ENCODE measurements at regions not wholly inside any gene's neighbourhood (a gene's known extent, or its start where the extent isn't known, plus 50 kb on each side); places are given as distances from the start of the nearest gene placed in this dataset.
"Not testable (repeated sequence)": the region's sequence is repeated elsewhere in the genome, so short reads cannot be mapped to it uniquely, and the experiment has no call there.

DNA sequence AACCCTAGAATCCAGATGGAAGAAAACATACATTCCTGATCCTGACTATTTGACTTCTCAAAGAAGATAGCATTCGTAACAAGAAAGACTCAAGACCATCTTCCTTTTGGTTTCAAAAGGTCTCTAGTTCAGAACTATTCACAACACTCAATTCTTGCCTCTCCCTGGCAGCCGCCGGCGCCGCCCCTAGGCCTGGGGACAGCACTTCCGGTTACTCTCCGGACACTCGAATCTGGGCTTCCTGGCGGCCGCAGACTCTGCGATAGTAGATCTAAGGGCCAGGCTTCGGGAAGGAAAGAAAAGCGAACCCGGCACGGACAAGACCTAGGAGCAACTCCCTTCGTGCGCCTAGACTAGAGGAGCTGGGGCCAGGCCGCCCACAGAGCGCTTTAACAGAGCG is 107.8 kb upstream of the CCDC180 start:
- H2BK120ac ChIP-seq (replicated peaks; ENCODE audit: low read depth, low read length); H3K9ac ChIP-seq (replicated peaks in 1 of 4; ENCODE audit: extremely low read depth in 1 of 4, low read depth in 3 of 4, low read length in 3 of 4); POLR2A ChIA-PET (ENCODE audit: partially characterized antibody); H3K56ac ChIP-seq (replicated peaks; ENCODE audit: insufficient read length, low read depth, low read length); H2BK5ac ChIP-seq (ENCODE audit: low read depth, low read length); H4K8ac ChIP-seq (ENCODE audit: extremely low read depth, insufficient read depth, low read length); H3K79me1 ChIP-seq (ENCODE audit: low read depth, low read length); H3K4ac ChIP-seq (replicated peaks; ENCODE audit: insufficient read length, low read depth, low read length); H2BK12ac ChIP-seq (ENCODE audit: low read depth, low read length); H3K27ac ChIP-seq (ENCODE audit: low read depth, low read length); H3K27me3 ChIP-seq (replicated peaks in 1 of 4; ENCODE audit: control insufficient read depth in 3 of 4, extremely low read depth in 1 of 4, insufficient read depth in 3 of 4, low read length in 3 of 4); H2BK20ac ChIP-seq (ENCODE audit: low read length); H2AFZ ChIP-seq (ENCODE audit: low read length); H3K23me2 ChIP-seq (ENCODE audit: low read depth, low read length); H3K23ac ChIP-seq (ENCODE audit: insufficient read length); H3K14ac ChIP-seq (ENCODE audit: insufficient read length); H3K4me1 ChIP-seq (replicated peaks in 1 of 4; ENCODE audit: control insufficient read depth in 3 of 4, insufficient read depth in 4 of 4, low read length in 3 of 4); H2AK5ac ChIP-seq (ENCODE audit: low read depth, low read length); CTCF ChIA-PET (ENCODE audit: partially characterized antibody); H3K4me3 ChIP-seq (ENCODE audit: extremely low read depth in 1 of 4, insufficient read depth in 2 of 4, low read depth in 3 of 4, low read length in 4 of 4); H4K5ac ChIP-seq (ENCODE audit: insufficient read length, low read depth, low read length); H4K91ac ChIP-seq (replicated peaks; ENCODE audit: insufficient read length, low read length); H4K20me1 ChIP-seq (replicated peaks in 1 of 2; ENCODE audit: control insufficient read depth in 1 of 2, insufficient read depth in 2 of 2, low read length in 2 of 2); FAIRE-seq; H3K4me2 ChIP-seq (ENCODE audit: insufficient read depth in 1 of 2, low read depth in 2 of 2, low read length in 2 of 2); H2BK15ac ChIP-seq (ENCODE audit: low read length); H3K18ac ChIP-seq (ENCODE audit: extremely low read depth, low read length); DNase-seq (ENCODE audit: low read depth in 1 of 2, low spot score in 2 of 2): not testable (repeated sequence)
- WGBS, 2 experiments (ENCODE audit: extremely low coverage in 1 of 2, insufficient coverage in 1 of 2, insufficient read length in 1 of 2, insufficient replicate concordance in 2 of 2, low coverage in 1 of 2, low lambda C conversion rate in 2 of 2, missing lambda C conversion rate in 1 of 2), result 98% methylated on average over 7 of the region's 20 CpGs; no CpG with 5 or more reads in 1 of the 2 experiments
- Histone ChIP-seq H3K79me2 (ENCODE audit: control insufficient read depth in 1 of 2, insufficient read depth in 2 of 2, low read length in 2 of 2) (peaks cover 0 to 45% of the 10 kb centered on the region in 2 experiments; a peak in 2 of 4 replicates), H3K36me3 (ENCODE audit: control insufficient read depth in 2 of 4, insufficient read depth in 4 of 4, low read length in 3 of 4) (peaks cover 0 to 60% (median 27%) of the 10 kb centered on the region in 4 experiments; a peak in 7 of 8 replicates), H3K9me3 (ENCODE audit: insufficient read depth in 2 of 2, low read depth in 1 of 2, low read length in 1 of 2) (peaks cover 34 to 48% of the 10 kb centered on the region in 2 experiments)

DNA sequence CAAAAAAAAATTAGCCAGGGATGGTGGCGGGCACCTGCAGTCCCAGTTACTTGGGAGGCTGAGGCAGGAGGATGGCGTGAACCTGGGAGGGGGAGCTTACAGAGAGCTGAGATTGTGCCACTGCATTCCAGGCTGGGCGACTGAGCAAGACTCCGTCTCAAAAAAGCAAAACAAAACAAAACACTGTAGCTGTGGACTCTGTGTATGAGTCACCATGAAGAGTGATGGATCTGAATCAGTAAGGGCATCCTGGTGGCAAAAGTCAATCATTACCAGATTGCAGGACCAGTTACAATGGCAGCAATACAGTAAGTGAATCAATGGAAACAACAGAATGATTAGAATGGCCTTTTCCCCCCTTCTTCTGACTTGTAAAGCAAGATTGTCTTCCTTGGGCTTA is 113.7 kb upstream of the CCDC180 start:
- H4K8ac ChIP-seq (ENCODE audit: extremely low read depth, insufficient read depth, low read length); H3K56ac ChIP-seq (replicated peaks; ENCODE audit: insufficient read length, low read depth, low read length); H3K79me2 ChIP-seq (ENCODE audit: control insufficient read depth in 1 of 2, insufficient read depth in 2 of 2, low read length in 2 of 2); H4K20me1 ChIP-seq (replicated peaks in 1 of 2; ENCODE audit: control insufficient read depth in 1 of 2, insufficient read depth in 2 of 2, low read length in 2 of 2); CTCF ChIA-PET (ENCODE audit: partially characterized antibody); H3K18ac ChIP-seq (ENCODE audit: extremely low read depth, low read length); H4K91ac ChIP-seq (replicated peaks; ENCODE audit: insufficient read length, low read length); H2AK5ac ChIP-seq (ENCODE audit: low read depth, low read length); H3K14ac ChIP-seq (ENCODE audit: insufficient read length); FAIRE-seq; H2BK20ac ChIP-seq (ENCODE audit: low read length); H3K27me3 ChIP-seq (replicated peaks in 1 of 4; ENCODE audit: control insufficient read depth in 3 of 4, extremely low read depth in 1 of 4, insufficient read depth in 3 of 4, low read length in 3 of 4); H3K27ac ChIP-seq (ENCODE audit: low read depth, low read length); H2BK12ac ChIP-seq (ENCODE audit: low read depth, low read length); H3K4me1 ChIP-seq (replicated peaks in 1 of 4; ENCODE audit: control insufficient read depth in 3 of 4, insufficient read depth in 4 of 4, low read length in 3 of 4); H3K23me2 ChIP-seq (ENCODE audit: low read depth, low read length); H3K9ac ChIP-seq (replicated peaks in 1 of 4; ENCODE audit: extremely low read depth in 1 of 4, low read depth in 3 of 4, low read length in 3 of 4); H2AFZ ChIP-seq (ENCODE audit: low read length); H2BK5ac ChIP-seq (ENCODE audit: low read depth, low read length); H3K79me1 ChIP-seq (ENCODE audit: low read depth, low read length); H2BK15ac ChIP-seq (ENCODE audit: low read length); H3K9me3 ChIP-seq (ENCODE audit: insufficient read depth in 2 of 2, low read depth in 1 of 2, low read length in 1 of 2); H3K23ac ChIP-seq (ENCODE audit: insufficient read length); H3K4ac ChIP-seq (replicated peaks; ENCODE audit: insufficient read length, low read depth, low read length); H2BK120ac ChIP-seq (replicated peaks; ENCODE audit: low read depth, low read length); H3K4me3 ChIP-seq (ENCODE audit: extremely low read depth in 1 of 4, insufficient read depth in 2 of 4, low read depth in 3 of 4, low read length in 4 of 4); H4K5ac ChIP-seq (ENCODE audit: insufficient read length, low read depth, low read length); DNase-seq (ENCODE audit: low read depth in 1 of 2, low spot score in 2 of 2); H3K4me2 ChIP-seq (ENCODE audit: insufficient read depth in 1 of 2, low read depth in 2 of 2, low read length in 2 of 2): not testable (repeated sequence)
- H3K36me3 ChIP-seq (ENCODE audit: control insufficient read depth in 2 of 4, insufficient read depth in 4 of 4, low read length in 3 of 4), result peaks cover 2 to 36% (median 19%) of the 10 kb centered on the region in 4 experiments; a peak in 7 of 8 replicates
- POLR2A ChIA-PET (ENCODE audit: partially characterized antibody), result interaction anchor here (1.2 kb wide), 1 partner anchor 29 kb away, joined by 3 read pairs; no protein-coding TSS in a partner anchor
- 100% methylated on average over 4 of the region's 4 CpGs; no CpG with 5 or more reads in 1 of the 2 experiments for WGBS, 2 experiments (ENCODE audit: extremely low coverage in 1 of 2, insufficient coverage in 1 of 2, insufficient read length in 1 of 2, insufficient replicate concordance in 2 of 2, low coverage in 1 of 2, low lambda C conversion rate in 2 of 2, missing lambda C conversion rate in 1 of 2)

Data from H1 (cell line).